ENCODE measurements at regions not wholly inside any gene's neighbourhood (a gene's known extent, or its start where the extent isn't known, plus 50 kb on each side); places are given as distances from the start of the nearest gene placed in this dataset.

DNA sequence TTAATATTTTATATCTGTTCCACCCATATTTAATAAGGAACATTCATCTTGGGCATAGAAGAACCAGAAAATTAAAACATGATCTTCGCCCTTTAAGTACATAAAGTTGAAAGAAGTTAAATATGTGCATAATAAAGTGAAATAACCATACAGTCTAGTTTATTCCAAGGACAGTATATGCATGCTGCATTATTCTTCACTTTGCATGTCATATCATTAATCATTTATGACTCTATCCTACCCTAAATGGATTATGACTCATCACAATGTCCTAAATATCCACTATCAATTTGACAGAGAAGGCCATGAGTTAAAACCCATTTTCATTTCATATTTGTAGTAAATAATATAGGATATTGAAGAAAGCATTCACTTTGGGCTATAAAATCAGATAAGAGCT, 576.5 kb upstream of the GNPDA2 start:
- H3K27me3 ChIP-seq (ENCODE audit: insufficient read depth, low read depth) = no peaks in the 10 kb centered on the region
- no peak overlapping the region for H3K9ac ChIP-seq
- no peak overlapping the region for H3K4me3 ChIP-seq (IDR thresholded peaks at IDR 0.05; ENCODE audit: insufficient read depth, low read depth, low read length)
- no peaks in the 10 kb centered on the region for H3K4me1 ChIP-seq (ENCODE audit: low read depth, poor library complexity, severe bottlenecking)
- no peaks in the 10 kb centered on the region for H3K79me2 ChIP-seq (ENCODE audit: insufficient read depth, low read depth)
- H3K27ac ChIP-seq = no peak overlapping the region
- no peak overlapping the region for H2AFZ ChIP-seq (ENCODE audit: low read depth)
- H4K20me1 ChIP-seq (ENCODE audit: insufficient read depth) = no peaks in the 10 kb centered on the region
- no peak overlapping the region for H3K4me2 ChIP-seq
- TF ChIP-seq, protein P1, sequence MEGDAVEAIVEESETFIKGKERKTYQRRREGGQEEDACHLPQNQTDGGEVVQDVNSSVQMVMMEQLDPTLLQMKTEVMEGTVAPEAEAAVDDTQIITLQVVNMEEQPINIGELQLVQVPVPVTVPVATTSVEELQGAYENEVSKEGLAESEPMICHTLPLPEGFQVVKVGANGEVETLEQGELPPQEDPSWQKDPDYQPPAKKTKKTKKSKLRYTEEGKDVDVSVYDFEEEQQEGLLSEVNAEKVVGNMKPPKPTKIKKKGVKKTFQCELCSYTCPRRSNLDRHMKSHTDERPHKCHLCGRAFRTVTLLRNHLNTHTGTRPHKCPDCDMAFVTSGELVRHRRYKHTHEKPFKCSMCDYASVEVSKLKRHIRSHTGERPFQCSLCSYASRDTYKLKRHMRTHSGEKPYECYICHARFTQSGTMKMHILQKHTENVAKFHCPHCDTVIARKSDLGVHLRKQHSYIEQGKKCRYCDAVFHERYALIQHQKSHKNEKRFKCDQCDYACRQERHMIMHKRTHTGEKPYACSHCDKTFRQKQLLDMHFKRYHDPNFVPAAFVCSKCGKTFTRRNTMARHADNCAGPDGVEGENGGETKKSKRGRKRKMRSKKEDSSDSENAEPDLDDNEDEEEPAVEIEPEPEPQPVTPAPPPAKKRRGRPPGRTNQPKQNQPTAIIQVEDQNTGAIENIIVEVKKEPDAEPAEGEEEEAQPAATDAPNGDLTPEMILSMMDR (conservative IDR thresholded peaks at IDR 0.05; ENCODE audit: low read depth, low read length) = no peak
- no peaks in the 10 kb centered on the region for H3K36me3 ChIP-seq (ENCODE audit: insufficient read depth)

DNA sequence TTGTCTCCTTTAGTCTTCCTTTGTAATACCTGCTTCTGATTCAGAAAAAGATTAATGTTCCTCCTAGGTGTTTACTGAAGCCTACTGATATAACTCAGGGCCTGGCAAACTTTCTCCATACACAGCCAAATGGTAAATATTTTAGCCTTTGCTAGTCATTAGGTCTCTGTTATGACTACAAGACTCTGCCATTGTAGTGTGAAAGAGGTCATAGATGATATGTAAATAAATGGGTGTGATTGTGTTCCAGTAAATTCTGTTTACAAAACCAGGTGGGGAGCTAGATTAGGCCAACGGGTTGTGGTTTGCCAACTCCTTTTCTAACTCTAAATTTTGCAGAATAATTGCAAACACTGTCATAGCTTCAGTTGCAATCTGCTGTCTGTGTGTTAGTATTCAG, 568.1 kb upstream of the GNPDA2 start:
- Histone ChIP-seq H3K27me3 (ENCODE audit: insufficient read depth, low read depth) (no peaks in the 10 kb centered on the region), H3K4me3 (IDR thresholded peaks at IDR 0.05; ENCODE audit: insufficient read depth, low read depth, low read length) (no peak overlapping the region), H3K4me2 (no peak overlapping the region), H3K9ac (no peak overlapping the region), H3K79me2 (ENCODE audit: insufficient read depth, low read depth) (no peaks in the 10 kb centered on the region), H3K4me1 (ENCODE audit: low read depth, poor library complexity, severe bottlenecking) (no peaks in the 10 kb centered on the region), H4K20me1 (ENCODE audit: insufficient read depth) (no peaks in the 10 kb centered on the region), H3K36me3 (ENCODE audit: insufficient read depth) (no peaks in the 10 kb centered on the region), H2AFZ (ENCODE audit: low read depth) (no peak overlapping the region), H3K27ac (no peak overlapping the region)
- TF ChIP-seq, protein P1 (conservative IDR thresholded peaks at IDR 0.05; ENCODE audit: low read depth, low read length) = no peak

DNA sequence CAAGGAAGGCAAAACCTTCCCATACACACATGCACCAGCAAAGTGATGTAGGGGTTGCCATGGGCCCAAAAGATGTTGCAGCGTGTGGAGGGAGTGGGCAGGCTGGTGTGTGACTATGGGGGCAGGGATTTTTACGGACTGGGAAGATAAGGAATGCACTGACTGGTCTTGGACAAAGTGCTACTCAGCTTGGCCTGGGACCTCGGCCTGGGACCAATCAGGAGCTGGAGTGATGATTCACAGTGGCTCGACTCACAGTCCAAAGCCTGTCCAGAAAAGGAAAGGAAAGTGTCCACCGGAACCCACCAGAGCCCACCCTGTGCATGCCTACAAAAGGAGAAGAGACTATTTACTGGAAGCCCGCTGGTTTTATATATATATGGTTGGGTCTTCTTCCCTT, 567.0 kb upstream of the GNPDA2 start:
- TF ChIP-seq, protein P1 (conservative IDR thresholded peaks at IDR 0.05; ENCODE audit: low read depth, low read length) = no peak
- H3K79me2 ChIP-seq (ENCODE audit: insufficient read depth, low read depth) = no peaks in the 10 kb centered on the region
- no peaks in the 10 kb centered on the region for H3K27me3 ChIP-seq (ENCODE audit: insufficient read depth, low read depth)
- H3K36me3 ChIP-seq (ENCODE audit: insufficient read depth) = no peaks in the 10 kb centered on the region
- H3K4me3 ChIP-seq (IDR thresholded peaks at IDR 0.05; ENCODE audit: insufficient read depth, low read depth, low read length) = no peak overlapping the region
- no peak overlapping the region for H3K27ac ChIP-seq
- H3K4me1 ChIP-seq (ENCODE audit: low read depth, poor library complexity, severe bottlenecking) = no peaks in the 10 kb centered on the region
- H3K9ac ChIP-seq = no peak overlapping the region
- no peaks in the 10 kb centered on the region for H4K20me1 ChIP-seq (ENCODE audit: insufficient read depth)
- no peak overlapping the region for H3K4me2 ChIP-seq
- no peak overlapping the region for H2AFZ ChIP-seq (ENCODE audit: low read depth)

DNA sequence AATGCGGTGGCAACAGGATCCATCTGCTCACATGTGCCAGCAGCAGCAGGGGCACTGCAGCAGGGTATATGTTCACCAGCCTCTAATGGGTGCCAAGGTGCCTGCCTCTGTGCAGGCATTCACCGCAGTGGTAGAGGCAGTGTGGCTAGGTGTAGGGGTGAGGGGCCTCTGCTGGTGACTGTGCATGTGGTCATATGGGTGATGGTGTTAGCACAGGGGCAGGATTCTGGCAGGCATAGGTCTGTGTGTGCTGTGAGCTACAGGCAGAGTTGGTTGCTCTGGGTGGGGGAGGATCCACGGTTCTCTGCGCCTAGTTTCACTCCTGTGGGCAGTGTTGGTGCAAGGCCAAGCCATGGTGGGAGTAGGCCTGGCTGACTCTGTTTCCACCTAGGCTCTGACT, 566.5 kb upstream of the GNPDA2 start:
- Histone ChIP-seq H3K36me3 (ENCODE audit: insufficient read depth) (no peaks in the 10 kb centered on the region), H3K4me3 (IDR thresholded peaks at IDR 0.05; ENCODE audit: insufficient read depth, low read depth, low read length) (no peak overlapping the region), H3K4me1 (ENCODE audit: low read depth, poor library complexity, severe bottlenecking) (no peaks in the 10 kb centered on the region), H3K27me3 (ENCODE audit: insufficient read depth, low read depth) (no peaks in the 10 kb centered on the region), H3K79me2 (ENCODE audit: insufficient read depth, low read depth) (no peaks in the 10 kb centered on the region), H3K4me2 (no peak overlapping the region), H2AFZ (ENCODE audit: low read depth) (no peak overlapping the region), H3K27ac (no peak overlapping the region), H3K9ac (no peak overlapping the region), H4K20me1 (ENCODE audit: insufficient read depth) (no peaks in the 10 kb centered on the region)
- TF ChIP-seq, protein P1 (conservative IDR thresholded peaks at IDR 0.05; ENCODE audit: low read depth, low read length) = no peak

Measured in KMS-11 (cell line).